Spleen (tissue), 7 donors: ENCODE measurements at regions not wholly inside any gene's neighbourhood (a gene's known extent, or its start where the extent isn't known, plus 50 kb on each side); places are given as distances from the start of the nearest gene placed in this dataset.

Source experiments
- CTCF ChIP-seq, 11 experiments: fragments of 200-600 bp in 7 of 11; fragments of 450-650 bp in 4 of 11; sonication (generic) in 4 of 11; IDR thresholded peaks in 8 of 11; conservative IDR thresholded peaks in 3 of 11; 1 replicate in 7 of 11; 2 replicates in 4 of 11; pipeline versions ENCODE4 v1.4.0 to v1.8.0; 2016 to 2021; ENCODE audit warnings: antibody characterized with exemption in 11 of 11, inconsistent platforms in 4 of 11, mild to moderate bottlenecking in 1 of 11
- POLR2A ChIP-seq, 3 donors: fragments of 450-650 bp; IDR thresholded peaks; one replicate each; pipeline ENCODE4 v1.5.1; 2017; ENCODE audit warnings: antibody characterized with exemption in 3 of 3, mild to moderate bottlenecking in 1 of 3
- donor health status: DM: no; HTN: no; CAD: no; lungs with moderate emphysema.
- donor health status: DM: no; HTN: no; CAD: no.
- donor health status: DM: no; HTN: no; CAD: no.

GRCh38 chr12:30822385-30823155 is 67.8 kb upstream of the CAPRIN2 start:
- TF ChIP-seq CTCF (IDR thresholded peaks at IDR 0.05 in 8 of 11, conservative IDR thresholded peaks at IDR 0.05 in 3 of 11) (no peak), POLR2A (IDR thresholded peaks at IDR 0.05) (no peak)
